Esophagus muscularis mucosa (tissue), 4 donors: ENCODE measurements at regions not wholly inside any gene's neighbourhood (a gene's known extent, or its start where the extent isn't known, plus 50 kb on each side); places are given as distances from the start of the nearest gene placed in this dataset.

Experiments used
- CTCF ChIP-seq, 3 experiments: fragments of 200-600 bp in 2 of 3; fragments of 450-650 bp in 1 of 3; sonication (generic) in 2 of 3; IDR thresholded peaks; one replicate each; pipeline ENCODE4 v1.5.1; 2017 to 2019; ENCODE audit warnings: antibody characterized with exemption in 3 of 3, mild to moderate bottlenecking in 2 of 3, moderate library complexity in 1 of 3
- EP300 ChIP-seq: sonication (generic); formaldehyde crosslinking; IDR thresholded peaks from one replicate; pipeline ENCODE4 v1.6.1; 2017; ENCODE audit warnings: antibody characterized with exemption
- POLR2A ChIP-seq: fragments of 450-650 bp; IDR thresholded peaks from one replicate; pipeline ENCODE4 v1.6.1; 2017; ENCODE audit warnings: antibody characterized with exemption, moderate library complexity, mild to moderate bottlenecking, low read depth
- POLR2AphosphoS5 ChIP-seq, 2 donors: sonication (generic); formaldehyde crosslinking; IDR thresholded peaks; one replicate each; pipeline ENCODE4 v1.6.1; 2017; ENCODE audit warnings: antibody characterized with exemption in 2 of 2

- TF ChIP-seq CTCF (IDR thresholded peaks at IDR 0.05) (no peak), POLR2AphosphoS5 (IDR thresholded peaks at IDR 0.05) (no peak), EP300 (no peak), POLR2A (no peak)
Measured at GRCh38 chr4:152099061-152099425, 338.2 kb upstream of the GATB start.
